Astrocyte of the cerebellum (primary cell): ENCODE measurements at regions not wholly inside any gene's neighbourhood (a gene's known extent, or its start where the extent isn't known, plus 50 kb on each side); places are given as distances from the start of the nearest gene placed in this dataset.

Source experiments
- DNase-seq: peaks from one replicate; pipeline ENCODE4 v3.0.0-alpha.2; 2011; ENCODE audit warnings: low read depth
- H3K4me3 ChIP-seq: 2 replicates; pipeline ENCODE4 v1.5.1; 2011; ENCODE audit warnings: mild to moderate bottlenecking, low read depth, low read length, moderate library complexity
- CTCF ChIP-seq: IDR thresholded peaks from 2 replicates; pipeline ENCODE4 v1.5.1; 2012; ENCODE audit warnings: low read length, low read depth, moderate library complexity, mild to moderate bottlenecking; ENCODE audit errors: missing control alignments
- in situ Hi-C: cut with HindIII; loops from 2 replicates; pipeline ENCODE4 v1.10.0; 2017; ENCODE audit warnings: low sequenced_read_pairs

DNA sequence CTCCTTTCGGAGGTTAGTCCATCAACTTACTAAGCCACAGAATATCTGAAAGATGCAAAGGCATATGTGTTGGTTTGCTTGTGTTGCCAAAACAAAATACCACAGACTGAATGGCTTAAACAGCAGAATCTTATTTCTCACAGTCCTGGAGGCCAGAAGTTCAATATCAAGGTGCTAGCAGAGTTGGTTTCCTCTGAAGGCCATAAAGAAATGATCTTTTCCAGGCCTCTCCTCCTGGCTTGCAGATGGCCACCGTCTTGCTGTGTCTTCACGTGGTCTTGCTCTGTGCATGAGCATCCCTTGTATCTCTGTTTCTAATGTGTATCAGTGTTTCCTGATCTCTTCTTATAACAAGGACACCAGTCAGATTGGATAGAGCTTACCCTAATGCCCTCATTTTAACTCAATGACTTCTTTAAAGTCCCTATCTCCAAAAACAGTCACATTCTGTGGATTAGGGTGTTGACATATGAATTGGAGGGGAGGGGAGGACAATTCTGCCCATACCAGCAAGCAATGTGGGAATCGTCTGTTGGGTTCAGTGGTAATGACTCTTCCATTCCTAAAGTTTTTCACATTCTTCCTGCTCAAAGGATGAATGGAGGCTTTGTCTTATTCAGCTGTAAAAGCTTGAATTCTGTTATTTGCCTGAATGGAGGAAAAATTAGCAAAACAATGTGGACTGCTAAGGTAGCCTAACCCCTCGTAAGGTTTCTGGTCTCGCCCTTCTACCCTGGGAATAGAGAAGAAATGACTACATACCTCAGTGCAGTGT, 715.7 kb downstream of the DIAPH3 start:
- in situ Hi-C loops = no loop called here
- no peak overlapping the region for H3K4me3 ChIP-seq
- peak; percentile 69 for DNase-seq
- TF ChIP-seq CTCF = no peak

DNA sequence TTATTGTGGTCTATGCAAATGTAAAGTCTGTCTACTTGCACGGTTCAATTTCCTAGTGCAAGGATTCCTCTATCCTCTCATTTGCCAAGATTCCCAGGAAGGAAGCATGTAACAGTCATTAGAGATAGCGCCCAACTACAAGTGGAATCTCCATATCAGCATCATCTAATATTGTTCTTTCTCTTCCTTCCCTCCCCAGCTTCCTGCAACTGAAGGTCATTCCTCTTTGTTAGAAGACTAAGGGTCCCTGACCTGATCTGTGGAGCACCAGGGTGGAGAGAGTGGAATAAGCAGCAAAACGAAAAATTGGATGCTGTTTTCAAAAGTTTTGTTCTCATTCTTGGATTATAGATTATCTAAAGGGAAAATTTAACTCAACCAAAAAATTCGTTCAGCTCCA, 714.0 kb downstream of the DIAPH3 start:
- in situ Hi-C loops = no loop called here
- DNase-seq = no peak
- no peak overlapping the region for H3K4me3 ChIP-seq
- no peak for TF ChIP-seq CTCF

GRCh38 chr13:59450229-59450628, 713.5 kb downstream of the DIAPH3 start:
- no peak overlapping the region for H3K4me3 ChIP-seq
- in situ Hi-C loops = no loop called here
- TF ChIP-seq CTCF = no peak
- DNase-seq = no peak

DNA sequence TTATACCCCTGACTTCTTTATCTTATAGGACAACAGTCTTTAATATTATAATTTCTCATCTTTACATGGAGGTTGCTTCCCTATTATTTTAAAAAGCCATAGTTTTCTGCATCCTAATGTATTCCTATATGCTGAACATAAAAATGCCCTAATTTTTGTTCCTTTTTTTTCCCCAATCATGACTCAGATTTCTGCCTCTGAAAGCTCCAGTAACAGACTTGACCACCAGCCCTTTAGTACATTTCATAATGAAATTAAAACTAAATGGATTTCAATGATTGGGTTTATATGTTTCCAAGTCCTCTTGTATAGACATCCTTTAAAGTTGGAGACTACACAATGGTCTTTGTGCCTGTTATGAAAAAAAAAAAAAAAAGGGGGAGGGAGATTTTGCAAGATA, 712.5 kb downstream of the DIAPH3 start:
- H3K4me3 ChIP-seq = no peak overlapping the region
- DNase-seq = no peak
- TF ChIP-seq CTCF = no peak
- in situ Hi-C loops = no loop called here

GRCh38 chr13:59452189-59452890, 711.4 kb downstream of the DIAPH3 start:
- no peak for DNase-seq
- in situ Hi-C loops = no loop called here
- no peak overlapping the region for H3K4me3 ChIP-seq
- no peak for TF ChIP-seq CTCF

GRCh38 chr13:59458908-59459579, 704.7 kb downstream of the DIAPH3 start:
- DNase-seq = peak; percentile 44
- TF ChIP-seq CTCF = no peak

More at GRCh38 chr13:59458908-59459579, 704.7 kb downstream of the DIAPH3 start:
- no peak overlapping the region for H3K4me3 ChIP-seq
- in situ Hi-C loops = no loop called here
